Ascending aorta (tissue), 2 donors: ENCODE measurements at regions not wholly inside any gene's neighbourhood (a gene's known extent, or its start where the extent isn't known, plus 50 kb on each side); places are given as distances from the start of the nearest gene placed in this dataset.

Experiments
- DNase-seq, 2 donors: peaks; one replicate each; pipeline ENCODE4 v3.0.0-alpha.2; 2019; ENCODE audit warnings: low spot score in 2 of 2
- H3K27ac ChIP-seq, 2 donors: fragments of 200-600 bp; sonication (generic); one replicate each; pipeline ENCODE4 v1.5.1; 2016 to 2017; ENCODE audit warnings: mild to moderate bottlenecking in 1 of 2
- H3K27me3 ChIP-seq: fragments of 200-600 bp; sonication (generic); one replicate; pipeline ENCODE4 v1.5.1; 2017
- H3K36me3 ChIP-seq, 2 donors: fragments of 200-600 bp; sonication (generic); one replicate each; pipeline ENCODE4 v1.5.1; 2016
- H3K4me1 ChIP-seq, 2 donors: fragments of 200-600 bp; sonication (generic); one replicate each; pipeline ENCODE4 v1.5.1; 2016 to 2017; ENCODE audit warnings: mild to moderate bottlenecking in 1 of 2
- H3K4me3 ChIP-seq, 2 donors: fragments of 200-600 bp; sonication (generic); one replicate each; pipeline ENCODE4 v1.5.1; 2016 to 2017; ENCODE audit warnings: mild to moderate bottlenecking in 1 of 2
- H3K9me3 ChIP-seq, 2 donors: fragments of 200-600 bp; sonication (generic); one replicate each; pipeline ENCODE4 v1.5.1; 2016
- intact Hi-C: fragments of 100-400 bp; cut with DNase I; formaldehyde crosslinking; loops from one replicate; pipeline ENCODE4 v1.15.1; 2023
- TF ChIP-seq, protein P1 (sequence below), 3 experiments: fragments of 200-600 bp in 2 of 3; fragments of 450-650 bp in 1 of 3; sonication (generic) in 2 of 3; IDR thresholded peaks; one replicate each; pipeline ENCODE4 v1.5.1; 2016 to 2019; ENCODE audit warnings: antibody characterized with exemption in 3 of 3, mild to moderate bottlenecking in 1 of 3, moderate library complexity in 1 of 3

DNA sequence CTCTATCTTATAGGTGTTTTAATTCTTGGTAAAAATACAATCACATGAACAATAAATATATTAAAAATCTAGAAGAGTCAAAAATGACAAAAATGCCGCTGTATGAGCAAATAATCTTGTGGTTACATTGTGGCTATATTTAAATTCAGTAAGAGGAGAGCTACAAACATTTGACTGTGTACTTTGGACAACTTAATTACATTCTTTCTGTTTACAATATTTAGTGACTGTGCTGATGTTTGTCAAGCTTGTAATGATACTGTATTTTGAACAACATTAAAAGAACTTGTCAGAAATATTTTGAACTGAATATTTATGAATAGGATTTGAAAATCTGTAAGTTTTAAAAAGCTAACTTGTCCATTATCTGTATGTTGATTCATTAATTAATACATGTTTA lies 598.3 kb downstream of the SI start:
- intact Hi-C loops = no loop called here

DNA sequence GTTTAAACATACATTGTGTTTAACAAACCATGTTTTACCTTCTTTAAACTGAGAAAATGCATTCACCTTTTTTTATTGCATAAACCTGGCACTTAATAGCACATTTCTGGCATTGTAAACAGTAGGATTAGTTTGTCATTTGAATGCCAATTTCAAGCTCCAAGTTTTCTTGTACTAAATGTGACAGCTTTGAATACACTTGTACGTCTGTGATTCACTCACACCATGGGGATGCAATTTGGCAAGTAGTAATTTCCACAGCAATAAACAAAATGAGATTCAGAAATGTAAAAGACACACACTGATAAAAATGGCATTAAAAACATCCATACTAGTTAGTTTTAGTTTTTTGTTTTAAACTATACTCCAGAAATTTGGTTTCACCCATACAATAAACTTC lies 598.9 kb downstream of the SI start:
- TF ChIP-seq, protein P1, sequence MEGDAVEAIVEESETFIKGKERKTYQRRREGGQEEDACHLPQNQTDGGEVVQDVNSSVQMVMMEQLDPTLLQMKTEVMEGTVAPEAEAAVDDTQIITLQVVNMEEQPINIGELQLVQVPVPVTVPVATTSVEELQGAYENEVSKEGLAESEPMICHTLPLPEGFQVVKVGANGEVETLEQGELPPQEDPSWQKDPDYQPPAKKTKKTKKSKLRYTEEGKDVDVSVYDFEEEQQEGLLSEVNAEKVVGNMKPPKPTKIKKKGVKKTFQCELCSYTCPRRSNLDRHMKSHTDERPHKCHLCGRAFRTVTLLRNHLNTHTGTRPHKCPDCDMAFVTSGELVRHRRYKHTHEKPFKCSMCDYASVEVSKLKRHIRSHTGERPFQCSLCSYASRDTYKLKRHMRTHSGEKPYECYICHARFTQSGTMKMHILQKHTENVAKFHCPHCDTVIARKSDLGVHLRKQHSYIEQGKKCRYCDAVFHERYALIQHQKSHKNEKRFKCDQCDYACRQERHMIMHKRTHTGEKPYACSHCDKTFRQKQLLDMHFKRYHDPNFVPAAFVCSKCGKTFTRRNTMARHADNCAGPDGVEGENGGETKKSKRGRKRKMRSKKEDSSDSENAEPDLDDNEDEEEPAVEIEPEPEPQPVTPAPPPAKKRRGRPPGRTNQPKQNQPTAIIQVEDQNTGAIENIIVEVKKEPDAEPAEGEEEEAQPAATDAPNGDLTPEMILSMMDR (IDR thresholded peaks at IDR 0.05) = no peak
- H3K36me3 ChIP-seq = no peaks in the 10 kb centered on the region
- intact Hi-C loops = no loop called here
- H3K27ac ChIP-seq = no peak overlapping the region
- no peaks in the 10 kb centered on the region for H3K9me3 ChIP-seq
- no peak overlapping the region for H3K4me3 ChIP-seq
- no peaks in the 10 kb centered on the region for H3K4me1 ChIP-seq
- no peaks in the 10 kb centered on the region for H3K27me3 ChIP-seq
- DNase-seq = no peak

More for the DNA sequence above, 598.3 kb downstream of the SI start:
- H3K27me3 ChIP-seq = no peaks in the 10 kb centered on the region
- no peak for DNase-seq
- H3K4me3 ChIP-seq = no peak overlapping the region
- TF ChIP-seq, protein P1 (IDR thresholded peaks at IDR 0.05) = no peak
- no peak overlapping the region for H3K27ac ChIP-seq
- no peaks in the 10 kb centered on the region for H3K9me3 ChIP-seq
- no peaks in the 10 kb centered on the region for H3K36me3 ChIP-seq
- H3K4me1 ChIP-seq = no peaks in the 10 kb centered on the region

DNA sequence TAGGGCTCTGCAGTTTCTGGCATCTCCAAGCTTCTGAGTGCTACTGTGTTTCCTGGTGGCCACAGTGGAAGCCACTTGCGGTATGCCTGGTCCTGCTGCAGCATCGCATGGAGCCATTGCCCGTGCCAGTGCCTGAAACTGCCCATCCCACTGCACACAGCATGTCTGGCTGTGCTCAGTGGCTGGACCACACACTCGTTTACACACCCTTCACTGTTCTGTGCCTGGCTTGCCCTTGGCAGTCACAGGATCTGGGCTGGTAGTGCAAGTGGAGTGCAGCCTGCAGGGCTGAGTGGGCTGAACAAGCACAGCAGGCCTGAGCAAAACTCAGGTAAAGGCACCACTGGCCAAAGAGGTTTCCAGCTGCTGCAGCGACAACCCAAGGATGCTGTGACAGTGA lies 600.0 kb downstream of the SI start:
- H3K36me3 ChIP-seq = no peaks in the 10 kb centered on the region
- no peak overlapping the region for H3K4me3 ChIP-seq
- no peaks in the 10 kb centered on the region for H3K27me3 ChIP-seq
- no peak overlapping the region for H3K27ac ChIP-seq
- no peak for DNase-seq
- H3K4me1 ChIP-seq = no peaks in the 10 kb centered on the region
- TF ChIP-seq, protein P1 (IDR thresholded peaks at IDR 0.05) = no peak
- intact Hi-C loops = no loop called here
- no peaks in the 10 kb centered on the region for H3K9me3 ChIP-seq

DNA sequence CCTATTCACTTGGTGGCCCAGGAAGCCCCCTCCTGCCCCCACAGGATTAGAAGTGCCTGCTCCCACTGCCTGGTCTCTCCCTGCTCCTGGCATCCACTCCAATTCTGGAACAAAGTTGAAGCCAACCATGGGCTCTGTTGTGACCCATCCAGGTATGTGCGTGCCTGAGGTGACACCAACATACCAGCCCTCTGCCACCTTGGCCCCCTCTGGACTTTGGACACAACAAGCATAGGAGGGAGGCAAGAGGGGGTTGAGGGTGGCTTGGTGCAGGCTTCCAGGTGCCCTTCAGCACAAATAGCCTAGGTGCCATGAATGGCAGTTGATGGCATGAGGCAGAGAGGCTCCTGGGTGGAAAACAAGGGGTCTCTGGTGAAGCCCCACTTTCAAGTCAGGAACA lies 600.9 kb downstream of the SI start:
- Histone ChIP-seq H3K36me3 (no peaks in the 10 kb centered on the region), H3K27me3 (no peaks in the 10 kb centered on the region), H3K4me1 (no peaks in the 10 kb centered on the region), H3K4me3 (no peak overlapping the region), H3K9me3 (no peaks in the 10 kb centered on the region), H3K27ac (no peak overlapping the region)
- intact Hi-C loops = no loop called here
- DNase-seq = no peak
- TF ChIP-seq, protein P1 (IDR thresholded peaks at IDR 0.05) = no peak

DNA sequence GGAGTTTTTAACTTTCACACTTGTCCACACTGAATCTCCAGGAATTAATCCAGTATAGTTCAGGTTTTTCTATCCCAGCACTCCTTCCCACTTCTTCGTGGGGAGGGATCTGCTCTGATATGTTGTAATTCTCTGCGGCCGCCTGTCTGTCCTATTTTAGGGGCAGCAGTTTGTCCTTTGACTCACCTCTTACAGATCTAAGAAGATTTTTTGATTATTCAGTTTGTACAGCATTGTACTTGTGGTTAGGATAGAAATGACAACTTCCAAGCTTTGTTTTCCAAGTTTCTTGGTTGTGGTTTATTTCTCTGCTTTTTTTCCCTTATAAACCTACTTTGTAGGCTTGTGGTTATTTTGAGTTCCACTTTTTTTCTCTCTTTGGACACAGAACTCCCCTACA lies 601.7 kb downstream of the SI start:
- Histone ChIP-seq H3K4me1 (no peaks in the 10 kb centered on the region), H3K9me3 (no peaks in the 10 kb centered on the region), H3K36me3 (no peaks in the 10 kb centered on the region), H3K27ac (no peak overlapping the region), H3K27me3 (no peaks in the 10 kb centered on the region), H3K4me3 (no peak overlapping the region)
- intact Hi-C loops = no loop called here
- DNase-seq = no peak
- TF ChIP-seq, protein P1 (IDR thresholded peaks at IDR 0.05) = no peak

DNA sequence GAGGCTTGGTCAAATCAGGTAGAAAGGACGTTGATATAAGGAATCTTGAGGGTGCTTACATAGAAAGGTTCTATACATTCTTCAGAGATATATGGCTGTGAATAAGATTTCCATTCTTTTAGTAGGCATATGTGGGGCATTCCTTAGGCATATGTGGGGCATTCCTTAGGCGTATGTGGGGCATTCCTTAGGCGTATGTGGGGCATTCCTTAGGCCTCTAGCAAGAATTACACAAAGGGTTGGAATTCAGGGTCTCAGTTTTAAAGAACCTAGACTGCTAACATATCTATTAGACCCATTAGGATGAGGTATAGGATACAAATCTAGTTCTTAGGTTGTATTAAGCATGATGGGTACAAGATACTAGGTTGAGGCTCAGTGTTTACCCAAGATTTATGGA lies 607.8 kb downstream of the SI start:
- TF ChIP-seq, protein P1 (IDR thresholded peaks at IDR 0.05) = no peak
- no peaks in the 10 kb centered on the region for H3K9me3 ChIP-seq
- no peak overlapping the region for H3K4me3 ChIP-seq
- no peak overlapping the region for H3K27ac ChIP-seq
- H3K27me3 ChIP-seq = no peaks in the 10 kb centered on the region
- intact Hi-C loops = no loop called here
- no peaks in the 10 kb centered on the region for H3K36me3 ChIP-seq
- no peaks in the 10 kb centered on the region for H3K4me1 ChIP-seq
- DNase-seq = no peak
